Femur (tissue), 1 donor: ENCODE measurements at regions not wholly inside any gene's neighbourhood (a gene's known extent, or its start where the extent isn't known, plus 50 kb on each side); places are given as distances from the start of the nearest gene placed in this dataset.

Experiments
- DNase-seq: peaks from one replicate; pipeline ENCODE4 v3.0.0-alpha.2; 2017

DNA sequence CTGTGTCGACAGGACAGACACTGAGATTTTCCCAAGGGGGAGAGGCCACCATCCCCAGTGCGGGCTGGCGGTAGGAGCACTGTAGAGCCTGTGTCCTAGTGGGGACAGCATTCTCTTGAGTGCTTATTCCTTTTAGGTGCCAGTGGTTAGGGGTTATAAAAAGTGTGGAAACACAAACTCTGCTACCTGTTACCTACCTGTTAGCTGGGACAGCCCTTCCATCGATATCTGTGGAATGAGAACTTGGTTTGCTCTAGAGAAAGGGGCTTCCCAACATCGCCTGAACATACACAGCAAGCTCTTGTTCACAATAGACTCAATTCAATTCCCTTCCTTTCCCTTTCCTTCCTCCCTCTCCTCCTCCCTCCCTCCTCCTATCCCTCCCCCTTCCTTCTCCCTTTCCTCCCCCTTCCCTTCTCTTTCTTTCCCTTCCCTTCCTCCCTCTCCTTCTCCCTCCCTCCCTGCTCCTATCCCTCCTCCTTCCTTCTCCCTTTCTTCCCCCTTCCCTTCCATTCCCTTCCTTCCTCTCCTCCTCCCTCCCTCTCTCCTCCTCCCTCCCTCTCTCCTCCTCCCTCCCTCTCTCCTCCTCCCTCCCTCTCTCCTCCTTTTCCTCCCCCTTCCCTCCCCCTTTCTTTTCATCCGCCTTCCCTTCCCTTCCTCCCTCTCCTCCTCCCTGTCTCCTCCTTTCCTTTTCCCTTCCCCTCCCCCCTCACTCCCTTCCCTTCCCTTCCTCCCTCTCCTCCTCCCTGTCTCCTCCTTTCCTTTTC lies 188.5 kb downstream of the URI1 start:
- DNase-seq, result no peak

DNA sequence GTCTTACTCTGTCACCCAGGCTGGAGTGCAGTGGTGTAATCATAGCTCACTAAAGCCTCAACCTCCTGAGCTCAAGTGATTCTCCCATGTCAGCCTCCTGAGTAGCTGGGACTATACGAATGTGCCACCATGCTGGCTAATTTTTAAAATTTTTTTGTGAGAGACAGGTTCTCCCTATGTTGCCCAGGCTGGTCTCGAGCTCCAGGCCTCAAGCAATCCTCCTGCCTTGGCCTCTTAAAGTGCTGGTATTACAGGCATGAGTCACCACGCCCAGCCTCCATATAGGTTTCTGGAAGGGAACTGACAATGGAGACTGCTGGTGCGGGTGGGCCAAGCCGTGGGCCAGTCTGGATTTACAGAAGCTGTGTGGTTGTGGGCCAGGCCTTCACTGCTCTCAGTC lies 189.2 kb downstream of the URI1 start:
- no peak for DNase-seq

DNA sequence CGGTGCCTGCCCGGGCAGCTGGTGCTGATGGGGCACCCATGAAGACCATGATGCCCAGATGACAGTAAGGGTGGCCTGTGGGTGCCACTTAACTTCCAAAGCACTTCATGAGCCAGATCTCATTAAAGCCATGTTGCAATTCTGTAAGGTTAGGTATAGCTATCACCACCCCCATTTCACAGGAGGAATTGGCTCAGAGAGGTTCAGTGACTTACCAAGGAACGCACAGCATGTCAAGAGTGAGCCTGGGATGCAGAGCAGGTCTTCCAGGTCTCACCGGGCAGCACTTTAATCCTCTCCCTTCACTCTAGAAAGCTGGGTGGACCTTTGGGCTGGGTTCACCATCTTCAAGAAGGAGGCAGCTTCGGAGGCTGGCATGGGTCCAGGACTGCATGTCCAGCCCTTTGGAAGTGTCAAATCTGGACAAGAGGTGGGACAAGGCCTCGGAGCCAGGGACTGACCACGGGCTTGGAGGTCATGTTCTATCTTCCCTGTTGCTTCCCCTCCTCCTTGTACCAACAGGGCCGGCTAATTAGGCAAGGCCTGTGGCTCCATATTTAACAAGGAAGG lies 189.8 kb downstream of the URI1 start:
- DNase-seq, result no peak

- DNase-seq, result no peak
These were observed 190.5 kb downstream of the URI1 start for GRCh38 chr19:30132343-30133075.

- DNase-seq, result no peak
These were observed 191.8 kb downstream of the URI1 start for GRCh38 chr19:30133803-30134202.

- DNase-seq, result no peak
These were observed 193.2 kb downstream of the URI1 start for GRCh38 chr19:30135093-30135757.

DNA sequence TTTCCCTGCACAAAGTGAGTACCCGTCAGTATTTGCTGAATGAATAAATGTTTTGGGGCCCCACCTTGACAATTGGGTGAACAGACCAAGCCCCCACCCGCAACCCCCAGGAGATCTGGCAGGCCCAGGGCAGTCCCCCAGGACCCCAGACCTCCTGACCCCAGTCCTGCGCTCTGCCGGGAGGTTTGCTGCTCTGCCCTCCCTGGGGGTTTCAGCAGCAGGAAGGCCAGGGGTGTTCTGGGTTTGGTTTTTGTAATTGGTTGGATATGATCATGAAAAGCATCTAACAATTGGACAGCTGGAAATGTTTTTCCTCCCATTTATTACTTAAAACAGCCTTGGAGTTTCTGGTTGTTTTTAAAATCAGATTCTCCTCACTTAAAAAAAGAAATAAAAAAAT lies 193.8 kb downstream of the URI1 start:
- DNase-seq, result no peak

- no peak for DNase-seq
These were observed 194.7 kb downstream of the URI1 start for GRCh38 chr19:30136611-30137195.

- DNase-seq, result no peak
These were observed 195.7 kb downstream of the URI1 start for GRCh38 chr19:30137747-30138146.

GRCh38 chr19:30144242-30144758 lies 202.3 kb downstream of the URI1 start:
- no peak for DNase-seq

GRCh38 chr19:30144802-30145201 lies 202.8 kb downstream of the URI1 start:
- DNase-seq, result no peak

- no peak for DNase-seq
These were observed 203.4 kb downstream of the URI1 start for GRCh38 chr19:30145467-30145866.

DNA sequence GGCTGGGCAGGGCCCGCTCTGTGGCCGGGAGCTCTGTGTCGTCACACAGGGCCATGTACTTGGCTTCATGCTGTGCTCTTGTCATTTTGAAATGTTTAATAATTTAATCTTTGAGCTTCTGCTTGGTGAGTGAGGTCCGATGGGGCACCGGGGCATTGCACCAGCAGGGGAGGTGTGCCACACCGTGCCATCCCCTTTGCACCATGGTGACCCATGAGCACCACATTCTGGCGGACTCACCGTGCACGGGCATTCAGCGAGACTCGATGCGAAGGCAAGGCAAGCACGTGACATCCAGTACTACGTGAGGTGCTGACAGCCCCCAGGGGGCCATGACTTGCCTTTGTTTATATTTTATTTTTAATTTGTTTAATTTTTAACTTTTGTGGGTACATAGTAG lies 204.3 kb downstream of the URI1 start:
- no peak for DNase-seq

DNA sequence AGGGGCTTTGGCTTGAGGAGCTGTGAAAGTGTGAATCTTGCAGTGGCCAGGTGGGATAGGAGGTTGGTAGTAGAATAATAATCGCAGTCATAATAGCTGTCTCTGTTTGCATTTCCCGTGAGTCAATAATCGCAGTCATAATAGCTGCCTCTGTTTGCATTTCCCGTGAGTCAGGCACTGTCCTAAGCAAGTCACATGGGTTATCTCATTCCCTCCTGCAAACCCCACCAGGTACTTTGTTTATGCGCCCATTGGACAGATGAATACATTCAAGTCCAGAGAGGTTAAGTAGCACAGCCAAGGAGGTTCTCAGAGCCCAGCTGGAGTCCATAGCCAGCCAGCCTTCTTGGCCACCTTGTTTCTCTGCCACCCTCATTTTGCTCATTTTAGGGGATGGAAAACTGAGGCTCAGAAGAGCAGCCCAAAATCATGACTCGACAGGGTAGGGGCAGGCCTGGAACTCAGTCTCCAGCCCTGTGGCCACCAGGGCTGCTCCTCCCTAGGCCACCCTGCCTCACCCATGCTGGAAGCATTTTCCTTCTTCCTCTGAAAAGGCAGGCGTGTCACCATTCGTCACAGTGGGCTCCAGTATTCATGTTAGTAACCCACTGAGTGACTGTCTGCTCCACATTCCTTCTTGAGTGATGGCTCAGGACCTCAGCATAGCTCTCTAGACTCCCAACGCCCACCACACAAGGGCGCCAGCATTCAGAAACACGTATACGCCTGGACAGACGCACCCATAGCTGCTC lies 206.2 kb downstream of the URI1 start:
- no peak for DNase-seq

DNA sequence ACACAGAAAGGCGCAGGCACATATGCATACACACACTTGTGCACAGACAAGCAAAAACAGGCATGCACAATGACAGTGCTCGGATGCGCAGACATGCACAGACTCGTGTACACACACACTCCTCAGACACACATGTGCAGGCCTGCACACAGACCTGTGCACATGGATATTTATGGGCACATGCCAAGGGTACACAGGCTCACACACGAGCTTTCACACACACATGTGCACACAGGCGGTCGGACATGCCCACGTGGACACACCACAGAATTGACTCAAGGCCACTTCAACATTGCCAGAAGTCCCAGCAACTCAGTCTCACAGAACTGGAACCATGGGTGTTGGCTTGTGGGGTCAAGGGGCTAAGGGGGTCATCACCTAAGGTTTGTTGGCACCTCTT lies 206.8 kb downstream of the URI1 start:
- DNase-seq, result no peak

- no peak for DNase-seq
These were observed 207.3 kb downstream of the URI1 start for GRCh38 chr19:30149300-30149699.

GRCh38 chr19:30150626-30151025 lies 208.6 kb downstream of the URI1 start:
- DNase-seq, result no peak

DNA sequence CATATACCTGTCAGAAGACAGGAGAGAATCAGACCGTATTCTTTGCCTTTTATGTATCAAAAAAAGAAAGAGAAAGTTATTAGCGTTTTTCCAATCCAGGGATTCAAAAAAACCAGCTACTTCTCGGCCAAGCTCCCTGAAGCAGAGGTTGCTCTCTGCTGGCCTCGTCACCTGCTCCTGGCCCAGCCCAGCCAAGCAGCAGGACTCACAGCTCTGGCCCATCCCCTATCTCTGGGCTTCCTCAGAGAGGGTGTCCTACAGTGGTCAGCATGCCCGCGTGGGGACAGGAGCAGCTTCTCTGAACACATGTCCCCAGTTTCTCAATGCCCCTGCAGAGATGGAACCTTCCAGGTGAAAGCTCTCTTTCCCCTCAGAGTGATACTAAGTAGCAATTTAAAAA lies 209.0 kb downstream of the URI1 start:
- DNase-seq, result no peak

GRCh38 chr19:30152510-30153291 lies 210.7 kb downstream of the URI1 start:
- no peak for DNase-seq

DNA sequence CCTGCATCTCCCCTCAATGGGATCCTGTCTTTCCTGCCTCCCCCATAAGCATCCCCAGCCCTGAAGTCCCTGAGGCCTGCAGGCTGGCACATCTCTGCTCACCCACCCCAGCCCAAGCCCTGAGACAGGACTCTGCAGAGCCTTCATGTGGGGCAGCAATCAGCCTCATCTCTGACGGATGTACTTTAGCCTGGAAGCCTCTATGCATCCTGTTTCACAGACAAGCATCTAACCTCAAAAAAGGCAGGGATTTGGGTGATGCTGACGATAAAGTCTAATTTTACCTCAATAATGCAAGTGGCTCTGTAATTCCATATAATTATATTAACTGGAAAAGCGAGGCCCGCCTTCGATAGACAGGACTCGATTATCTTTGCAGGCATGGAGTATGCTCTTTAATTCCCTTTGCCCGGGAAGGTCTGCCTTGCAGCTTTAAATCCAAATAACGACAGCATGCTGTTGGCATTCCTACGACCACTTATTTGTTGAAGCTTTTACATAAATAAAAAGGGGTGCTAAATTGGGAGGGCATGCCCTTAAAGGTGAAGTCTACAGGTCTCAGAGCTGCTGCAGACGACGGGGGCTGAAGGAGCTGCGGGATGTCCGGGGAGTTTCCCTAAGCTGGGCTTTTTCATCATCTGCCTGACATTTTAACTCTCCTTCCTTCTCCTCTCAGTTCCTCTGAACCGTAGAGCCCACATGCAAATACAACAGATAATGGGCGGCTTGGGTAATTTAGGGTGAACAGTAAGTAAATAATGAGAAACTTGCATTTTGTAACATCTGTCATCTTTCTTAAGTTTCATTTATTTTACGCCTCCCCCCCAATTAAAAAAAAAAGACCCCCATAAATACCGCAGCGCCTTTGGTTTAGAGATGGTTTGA lies 211.5 kb downstream of the URI1 start:
- no peak for DNase-seq
